Activated naive CD8-positive, alpha-beta T cell treated with anti-CD3 and anti-CD28 coated beads, Interleukin-2, amount 10 ng/mL, durations not matched to agents 7 days and 5 days (primary cell): ENCODE measurements at regions not wholly inside any gene's neighbourhood (a gene's known extent, or its start where the extent isn't known, plus 50 kb on each side); places are given as distances from the start of the nearest gene placed in this dataset.
"Not testable (repeated sequence)": the region's sequence is repeated elsewhere in the genome, so short reads cannot be mapped to it uniquely, and the experiment has no call there.

Source experiments
- ATAC-seq: fragments of 150-1000 bp; cut with Tn5 transposase; one replicate; pipeline ENCODE4 v1.10.0; 2021; ENCODE audit warnings: low read depth, moderate library complexity
- POLR2A ChIA-PET: fragments of 350-600 bp; sonication (Branson Sonifier 250); formaldehyde crosslinking; loops from one replicate; lab custom pipeline; 2021; ENCODE audit warnings: antibody characterized with exemption; lab: Charles Lee
- DNase-seq: peaks from one replicate; pipeline ENCODE4 v3.0.0; 2021
- H3K27ac Mint-ChIP-seq: one replicate; pipeline ENCODE4 v1.8.0; 2022; ENCODE audit warnings: mild to moderate bottlenecking, mixed read lengths
- H3K27me3 Mint-ChIP-seq: one replicate; pipeline ENCODE4 v1.8.0; 2022; ENCODE audit warnings: mild to moderate bottlenecking, moderate library complexity, mixed read lengths
- H3K36me3 Mint-ChIP-seq: one replicate; pipeline ENCODE4 v1.8.0; 2021; ENCODE audit warnings: mild to moderate bottlenecking, mixed read lengths
- H3K4me1 Mint-ChIP-seq: one replicate; pipeline ENCODE4 v1.8.0; 2021; ENCODE audit warnings: mixed read lengths
- H3K4me3 Mint-ChIP-seq: one replicate; pipeline ENCODE4 v1.8.0; 2022; ENCODE audit warnings: mild to moderate bottlenecking, moderate library complexity, mixed read lengths
- H3K9me3 Mint-ChIP-seq: one replicate; pipeline ENCODE4 v1.8.0; 2021; ENCODE audit warnings: mixed read lengths

DNA sequence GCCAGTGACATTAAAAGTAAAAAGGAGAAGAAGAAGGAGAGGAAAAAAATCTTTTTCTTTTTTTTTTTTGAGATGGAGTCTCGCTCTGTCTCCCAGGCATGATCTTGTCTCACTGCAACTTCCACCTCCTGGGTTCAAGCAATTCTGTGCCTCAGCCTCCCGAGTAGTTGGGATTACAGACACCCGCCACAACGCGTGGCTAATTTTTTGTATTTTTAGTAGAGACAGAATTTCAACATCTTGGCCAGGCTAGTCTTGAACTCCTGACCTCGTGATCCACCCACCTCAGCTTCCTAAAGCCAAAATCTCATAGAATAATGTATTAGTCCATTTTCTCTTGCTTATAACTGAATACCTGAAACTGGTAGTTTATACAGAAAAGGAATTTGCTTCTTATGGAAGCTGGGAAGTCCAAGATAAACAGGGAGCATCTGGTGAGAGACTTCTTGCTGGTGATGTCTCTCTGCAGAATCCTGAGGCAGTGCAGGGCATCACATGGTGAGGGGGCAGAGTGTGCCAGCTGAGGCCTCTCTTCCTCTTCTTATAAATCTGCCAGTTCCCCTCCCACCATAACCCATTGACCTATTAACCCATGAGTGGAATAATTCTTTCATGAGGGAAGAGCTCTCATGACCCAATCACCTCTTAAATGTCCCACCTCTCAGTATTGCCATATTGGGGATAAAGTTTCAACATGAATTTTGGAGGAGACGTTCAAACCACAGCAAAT lies 466.3 kb downstream of the GADD45G start:
- Mint-ChIP-seq H3K27me3 (peaks cover 63% of the 10 kb centered on the region), H3K4me3 (no peak overlapping the region), H3K9me3 (no peaks in the 10 kb centered on the region), H3K36me3 (no peaks in the 10 kb centered on the region), H3K27ac (no peak overlapping the region), H3K4me1 (no peaks in the 10 kb centered on the region)
- POLR2A ChIA-PET = no interaction called here
- ATAC-seq = no peak
- no peak for DNase-seq

- Mint-ChIP-seq H3K36me3 (no peaks in the 10 kb centered on the region), H3K27me3 (peaks cover 67% of the 10 kb centered on the region), H3K9me3 (no peaks in the 10 kb centered on the region), H3K4me1 (peaks cover 7% of the 10 kb centered on the region), H3K4me3 (no peak overlapping the region), H3K27ac (no peak overlapping the region)
- DNase-seq (no peak), ATAC-seq (no peak)
- POLR2A ChIA-PET = no interaction called here
Measured at GRCh38 chr9:90073186-90073945, 468.6 kb downstream of the GADD45G start.

GRCh38 chr9:90074316-90074962 lies 469.6 kb downstream of the GADD45G start:
- Mint-ChIP-seq H3K4me3 (no peak overlapping the region), H3K27ac (no peak overlapping the region), H3K27me3 (peaks cover 67% of the 10 kb centered on the region), H3K9me3 (no peaks in the 10 kb centered on the region), H3K4me1 (peaks cover 14% of the 10 kb centered on the region), H3K36me3 (no peaks in the 10 kb centered on the region)
- POLR2A ChIA-PET = no interaction called here
- ATAC-seq (no peak), DNase-seq (no peak)

GRCh38 chr9:90077598-90077997 lies 472.8 kb downstream of the GADD45G start:
- H3K9me3 Mint-ChIP-seq, POLR2A ChIA-PET, H3K27ac Mint-ChIP-seq, ATAC-seq, H3K4me3 Mint-ChIP-seq, DNase-seq, H3K36me3 Mint-ChIP-seq: not testable (repeated sequence)
- Mint-ChIP-seq H3K4me1 (peaks cover 18% of the 10 kb centered on the region), H3K27me3 (peaks cover 70% of the 10 kb centered on the region)

- ATAC-seq = no peak
Measured at GRCh38 chr9:90078988-90079421, 474.2 kb downstream of the GADD45G start.

GRCh38 chr9:90085633-90086032 lies 480.8 kb downstream of the GADD45G start:
- Mint-ChIP-seq H3K36me3 (no peaks in the 10 kb centered on the region), H3K27ac (no peak overlapping the region), H3K9me3 (no peaks in the 10 kb centered on the region), H3K4me3 (no peak overlapping the region), H3K27me3 (peaks cover 56% of the 10 kb centered on the region), H3K4me1 (no peaks in the 10 kb centered on the region)
- POLR2A ChIA-PET = no interaction called here
- ATAC-seq (no peak), DNase-seq (no peak)

More at GRCh38 chr9:90078988-90079421, 474.2 kb downstream of the GADD45G start:
- no peak for DNase-seq
- peaks cover 18% of the 10 kb centered on the region for H3K4me1 Mint-ChIP-seq
- no peaks in the 10 kb centered on the region for H3K9me3 Mint-ChIP-seq
- H3K36me3 Mint-ChIP-seq = no peaks in the 10 kb centered on the region
- H3K27me3 Mint-ChIP-seq = peaks cover 69% of the 10 kb centered on the region
- peak overlapping the region; percentile 33 for H3K4me3 Mint-ChIP-seq
- POLR2A ChIA-PET = no interaction called here
- no peak overlapping the region for H3K27ac Mint-ChIP-seq

DNA sequence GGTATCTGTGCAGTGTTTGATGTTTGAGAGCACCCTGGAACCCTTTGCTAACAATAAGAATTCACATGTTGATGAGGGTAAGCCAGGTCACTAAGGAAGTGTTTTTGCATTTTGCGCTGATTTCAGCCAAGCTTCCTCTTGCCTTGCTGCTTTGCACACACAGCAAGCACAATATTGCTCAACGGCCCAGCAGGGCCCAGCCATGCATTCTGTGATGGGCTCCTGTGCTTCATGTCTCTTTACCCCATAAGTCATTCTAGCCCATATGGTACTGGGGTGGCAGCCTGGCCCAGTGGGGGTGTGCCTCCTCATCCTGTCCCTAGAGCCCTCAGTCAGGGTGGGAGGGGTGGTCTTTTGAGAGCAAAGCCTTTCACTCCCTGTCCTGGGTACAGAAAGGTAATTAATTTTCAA lies 481.3 kb downstream of the GADD45G start:
- peaks cover 53% of the 10 kb centered on the region for H3K27me3 Mint-ChIP-seq
- H3K9me3 Mint-ChIP-seq = no peaks in the 10 kb centered on the region
- no peak for DNase-seq
- H3K4me3 Mint-ChIP-seq = no peak overlapping the region
- no peak overlapping the region for H3K27ac Mint-ChIP-seq
- no peaks in the 10 kb centered on the region for H3K36me3 Mint-ChIP-seq
- H3K4me1 Mint-ChIP-seq = no peaks in the 10 kb centered on the region
- POLR2A ChIA-PET = no interaction called here
- no peak for ATAC-seq

GRCh38 chr9:90088434-90088833 lies 483.6 kb downstream of the GADD45G start:
- H3K4me3 Mint-ChIP-seq = no peak overlapping the region

GRCh38 chr9:90088856-90089255 lies 484.0 kb downstream of the GADD45G start:
- DNase-seq (no peak), ATAC-seq (no peak)
- Mint-ChIP-seq H3K4me1 (peaks cover 17% of the 10 kb centered on the region), H3K27ac (no peak overlapping the region), H3K4me3 (no peak overlapping the region), H3K9me3 (no peaks in the 10 kb centered on the region), H3K36me3 (no peaks in the 10 kb centered on the region), H3K27me3 (peaks cover 47% of the 10 kb centered on the region)
- POLR2A ChIA-PET = no interaction called here

More at GRCh38 chr9:90088434-90088833, 483.6 kb downstream of the GADD45G start:
- Mint-ChIP-seq H3K27me3 (peaks cover 44% of the 10 kb centered on the region), H3K27ac (no peak overlapping the region), H3K36me3 (no peaks in the 10 kb centered on the region), H3K4me1 (peaks cover 13% of the 10 kb centered on the region), H3K9me3 (no peaks in the 10 kb centered on the region)
- DNase-seq (no peak), ATAC-seq (no peak)
- POLR2A ChIA-PET = no interaction called here

DNA sequence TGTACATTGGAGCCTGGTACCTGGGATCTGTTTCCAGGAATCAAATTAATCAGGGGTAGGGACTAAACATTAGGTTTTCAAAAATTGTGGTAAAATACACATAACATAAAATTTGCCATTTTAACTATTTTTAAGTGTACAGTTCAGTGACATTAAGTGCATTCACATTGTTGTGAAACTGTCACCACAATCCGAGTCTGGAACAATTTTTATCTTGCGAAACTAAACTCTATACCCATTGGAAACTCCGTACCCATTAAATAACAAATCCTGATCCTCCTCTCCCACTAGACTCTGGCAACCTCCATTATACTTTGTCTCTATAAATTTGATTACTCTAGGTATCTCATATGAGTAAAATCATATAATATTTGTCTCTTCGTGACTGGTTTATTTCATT lies 486.2 kb downstream of the GADD45G start:
- no peaks in the 10 kb centered on the region for H3K36me3 Mint-ChIP-seq
- no peak overlapping the region for H3K4me3 Mint-ChIP-seq
- POLR2A ChIA-PET = no interaction called here
- peaks cover 19% of the 10 kb centered on the region for H3K4me1 Mint-ChIP-seq
- no peaks in the 10 kb centered on the region for H3K9me3 Mint-ChIP-seq
- no peak overlapping the region for H3K27ac Mint-ChIP-seq
- ATAC-seq = no peak
- H3K27me3 Mint-ChIP-seq = peaks cover 59% of the 10 kb centered on the region
- no peak for DNase-seq

DNA sequence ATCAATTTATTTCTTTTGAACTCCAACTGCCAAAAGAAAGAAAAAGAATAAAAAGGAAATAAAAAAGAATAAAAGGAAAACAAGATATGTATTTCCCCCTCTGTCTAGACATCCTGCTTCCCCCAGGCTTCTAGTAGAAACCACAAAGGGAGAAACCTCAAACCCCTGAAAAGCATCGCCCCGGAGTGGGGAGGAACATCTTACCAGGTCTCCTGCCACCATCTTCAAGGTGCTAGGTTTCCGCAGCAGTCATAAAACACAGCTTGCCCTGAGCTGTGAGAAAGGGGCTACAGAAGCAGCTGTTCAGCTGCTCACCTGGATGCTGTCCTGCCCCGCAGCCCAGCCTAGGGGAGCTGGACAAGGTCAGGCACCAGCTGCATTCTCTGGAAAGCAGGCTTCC lies 487.7 kb downstream of the GADD45G start:
- H3K27me3 Mint-ChIP-seq = peaks cover 67% of the 10 kb centered on the region
- H3K4me3 Mint-ChIP-seq = peak overlapping the region; percentile 57
- H3K9me3 Mint-ChIP-seq = no peaks in the 10 kb centered on the region
- POLR2A ChIA-PET = interaction anchor here (1.0 kb wide), 1 partner anchor 489 kb away, joined by 6 read pairs; the partner anchor contains the start of gene GADD45G
- peaks cover 19% of the 10 kb centered on the region for H3K4me1 Mint-ChIP-seq
- no peaks in the 10 kb centered on the region for H3K36me3 Mint-ChIP-seq
- no peak overlapping the region for H3K27ac Mint-ChIP-seq
- ATAC-seq (peak; percentile 51), DNase-seq (no peak)

- Mint-ChIP-seq H3K4me1 (peaks cover 19% of the 10 kb centered on the region), H3K36me3 (no peaks in the 10 kb centered on the region), H3K4me3 (no peak overlapping the region), H3K27ac (no peak overlapping the region), H3K9me3 (no peaks in the 10 kb centered on the region), H3K27me3 (peaks cover 40% of the 10 kb centered on the region)
- POLR2A ChIA-PET = interaction anchor here (0.6 to 1.1 kb wide), 2 partner anchors 379 to 489 kb away, joined by 3 to 4 read pairs; no protein-coding TSS in a partner anchor
- peak; percentile 55 for ATAC-seq
- no peak for DNase-seq
Measured at GRCh38 chr9:90095682-90096081, 490.9 kb downstream of the GADD45G start.

DNA sequence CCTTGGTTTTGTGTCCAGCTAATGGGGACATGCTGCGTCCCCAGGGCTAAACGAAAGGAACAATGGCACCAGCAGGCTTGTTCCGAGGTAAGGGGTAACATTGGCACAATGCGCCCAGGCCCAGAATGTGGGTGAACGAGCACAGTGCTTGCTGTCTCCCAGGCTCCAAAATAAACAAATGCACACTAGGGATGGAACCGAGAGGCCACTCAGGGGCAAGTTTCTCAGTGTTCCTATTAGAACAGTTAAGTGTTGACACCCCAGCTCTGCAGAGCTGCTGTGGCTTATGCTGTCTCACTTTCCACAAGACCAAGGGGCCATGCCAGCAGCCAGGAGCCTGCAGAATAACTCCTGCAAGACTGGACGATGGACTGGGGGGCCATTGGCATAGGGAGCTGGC lies 492.4 kb downstream of the GADD45G start:
- Mint-ChIP-seq H3K36me3 (no peaks in the 10 kb centered on the region), H3K4me3 (no peak overlapping the region), H3K27ac (no peak overlapping the region), H3K27me3 (peaks cover 42% of the 10 kb centered on the region), H3K4me1 (peaks cover 19% of the 10 kb centered on the region), H3K9me3 (no peaks in the 10 kb centered on the region)
- ATAC-seq (no peak), DNase-seq (no peak)
- POLR2A ChIA-PET = no interaction called here
